GM18868 (cell line): ENCODE measurements at regions not wholly inside any gene's neighbourhood (a gene's known extent, or its start where the extent isn't known, plus 50 kb on each side); places are given as distances from the start of the nearest gene placed in this dataset.

Experiments used
- ATAC-seq: cut with Tn5 transposase; IDR thresholded peaks from one replicate; pipeline ENCODE4 v1.9.1; 2021; ENCODE audit warnings: mild to moderate bottlenecking, moderate library complexity; ENCODE audit not compliant: unreplicated experiment

DNA sequence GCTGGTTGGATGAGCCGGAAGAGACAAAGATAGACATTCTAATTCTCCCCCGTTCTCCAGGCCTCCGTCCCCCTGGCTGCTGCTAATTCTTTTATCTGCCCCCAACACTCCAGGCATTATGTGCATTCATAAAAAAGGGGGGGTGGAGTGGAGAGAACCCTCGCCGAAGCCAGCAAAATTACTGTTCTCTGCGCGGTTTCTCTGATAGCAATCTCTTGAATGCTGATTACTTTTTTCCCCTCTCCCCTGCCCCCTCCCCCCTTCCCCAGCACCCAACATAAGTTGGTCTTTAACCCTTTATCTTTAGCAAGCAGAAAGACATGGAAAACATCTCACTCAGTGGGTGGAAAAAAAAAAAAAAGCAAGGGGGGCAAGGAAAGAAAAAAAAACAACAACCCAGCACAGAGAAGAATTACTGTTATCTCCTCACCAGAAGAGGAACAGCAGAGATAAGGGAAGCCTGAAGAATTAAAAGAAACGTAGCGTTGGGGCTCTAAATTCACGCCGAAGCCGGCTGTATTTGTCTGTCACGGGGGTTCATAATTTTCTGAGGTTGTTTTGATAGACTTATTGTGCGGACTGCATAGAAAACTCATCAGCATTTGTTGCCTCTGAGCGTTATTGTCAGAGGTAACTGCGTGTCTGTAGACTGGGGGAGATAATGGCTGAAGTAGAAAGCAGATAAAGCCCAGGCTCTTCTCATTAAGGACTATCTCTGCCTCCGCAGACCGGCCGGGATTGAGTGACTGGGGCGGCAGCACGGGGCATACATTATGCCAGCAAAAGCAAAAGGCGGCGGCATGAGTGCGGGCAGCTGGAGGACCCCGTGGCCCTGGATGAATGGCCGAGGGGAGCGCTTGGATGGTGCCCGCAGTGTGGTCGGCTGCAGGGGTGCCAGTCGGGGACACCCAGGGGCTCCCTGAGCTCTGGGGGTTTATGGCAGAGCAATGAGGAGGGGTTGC is 126.9 kb downstream of the MRM1 start:
- ATAC-seq = no peak

DNA sequence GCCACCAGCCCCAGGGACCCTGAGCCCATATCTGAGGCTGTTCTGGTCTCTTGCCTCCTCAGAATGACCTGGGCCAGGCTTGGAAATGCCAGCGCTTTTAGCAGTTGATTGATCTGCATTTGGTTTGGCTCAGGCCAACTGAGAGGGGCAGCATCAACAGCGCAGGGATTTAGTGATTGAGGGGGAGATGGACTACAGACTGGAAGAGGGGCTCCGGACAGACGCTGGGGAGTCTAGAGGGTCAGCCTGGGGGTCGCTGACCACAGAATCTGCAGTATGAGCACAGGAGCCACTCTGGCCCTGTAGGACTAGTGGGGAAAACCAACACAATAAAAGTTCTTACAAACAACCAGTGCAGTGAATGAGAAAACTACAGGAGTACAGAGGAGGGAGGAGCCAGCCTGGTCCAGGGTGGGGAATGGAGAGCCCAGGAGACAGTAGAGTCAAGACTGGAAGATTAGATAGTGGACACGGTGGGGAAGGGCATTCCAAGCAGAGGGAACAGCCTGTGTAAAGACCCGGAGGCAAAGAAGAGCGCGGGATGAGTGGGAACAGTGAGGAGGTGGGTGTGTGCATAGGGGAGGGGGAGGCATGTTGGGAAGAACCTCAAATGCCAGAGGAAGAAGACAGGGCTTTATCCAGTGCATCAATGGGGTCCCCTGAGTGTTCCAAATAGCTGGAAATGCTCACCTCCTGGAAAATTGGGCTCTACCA is 128.9 kb downstream of the MRM1 start:
- ATAC-seq = no peak

DNA sequence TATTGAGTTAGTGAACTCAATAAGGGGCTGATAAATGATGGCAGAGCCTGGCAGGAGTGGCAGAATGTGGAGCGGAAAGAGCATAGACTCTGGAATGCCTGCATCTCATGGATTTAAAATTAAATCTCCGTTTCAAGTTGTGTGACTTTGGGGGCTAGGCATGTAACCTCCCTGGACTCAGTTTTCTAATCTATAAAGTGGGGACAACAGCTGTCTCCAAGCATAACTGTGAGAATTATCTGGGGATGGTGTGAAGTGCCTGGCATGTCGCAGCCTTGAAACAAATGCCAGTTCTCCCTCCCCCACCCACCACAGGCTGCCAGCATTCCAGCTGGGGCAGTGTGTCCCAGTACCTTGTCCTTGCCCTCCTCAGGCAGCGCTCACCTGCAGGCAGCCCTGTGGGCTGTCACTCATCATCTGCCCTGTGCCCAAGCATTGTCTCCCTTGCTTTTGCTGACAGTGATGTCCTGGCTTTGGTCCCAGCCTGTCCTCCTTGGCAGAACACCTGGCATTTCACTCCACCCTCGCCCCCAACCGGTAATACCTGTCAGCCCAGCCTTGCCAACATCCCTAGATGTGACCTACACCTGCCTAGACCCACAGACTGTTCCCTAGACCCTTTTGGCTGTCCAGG is 129.6 kb downstream of the MRM1 start:
- no peak for ATAC-seq

DNA sequence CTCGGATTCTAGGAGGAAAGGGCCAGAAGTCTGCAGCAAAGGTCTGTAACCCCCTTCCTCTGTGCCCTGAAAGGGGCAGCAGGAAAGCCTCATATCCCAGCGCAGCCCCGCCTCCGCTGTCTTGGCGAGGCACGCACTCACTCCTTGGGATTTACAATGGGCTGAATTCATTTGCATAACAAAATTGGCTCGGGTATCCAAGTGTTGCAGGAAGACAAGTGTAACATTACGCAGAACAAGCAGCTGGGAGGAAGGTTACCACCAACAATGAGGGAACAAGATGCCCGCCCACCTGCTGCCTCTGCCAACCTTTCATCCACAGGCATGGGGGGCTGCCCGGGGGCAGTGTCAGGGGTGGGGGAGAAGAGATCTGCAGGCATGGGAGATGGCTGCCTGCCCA is 130.4 kb downstream of the MRM1 start:
- ATAC-seq = no peak

DNA sequence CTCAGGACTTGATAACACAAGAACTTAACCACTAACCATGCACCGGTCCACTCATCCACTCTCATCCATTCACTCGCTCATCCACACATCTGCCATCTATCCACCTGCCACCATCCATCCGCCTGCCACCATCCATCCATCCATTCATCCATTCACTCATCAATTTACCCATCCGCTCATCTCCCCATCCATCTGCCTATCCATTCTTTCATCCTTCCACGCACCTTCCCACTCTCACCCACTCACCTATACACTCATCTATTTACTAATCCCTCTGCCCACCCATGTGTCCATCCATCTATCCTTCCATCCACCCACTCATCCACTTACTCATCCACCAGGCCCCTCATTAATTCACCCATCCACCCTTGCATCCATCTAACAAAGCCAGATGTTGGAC is 131.0 kb downstream of the MRM1 start:
- no peak for ATAC-seq

DNA sequence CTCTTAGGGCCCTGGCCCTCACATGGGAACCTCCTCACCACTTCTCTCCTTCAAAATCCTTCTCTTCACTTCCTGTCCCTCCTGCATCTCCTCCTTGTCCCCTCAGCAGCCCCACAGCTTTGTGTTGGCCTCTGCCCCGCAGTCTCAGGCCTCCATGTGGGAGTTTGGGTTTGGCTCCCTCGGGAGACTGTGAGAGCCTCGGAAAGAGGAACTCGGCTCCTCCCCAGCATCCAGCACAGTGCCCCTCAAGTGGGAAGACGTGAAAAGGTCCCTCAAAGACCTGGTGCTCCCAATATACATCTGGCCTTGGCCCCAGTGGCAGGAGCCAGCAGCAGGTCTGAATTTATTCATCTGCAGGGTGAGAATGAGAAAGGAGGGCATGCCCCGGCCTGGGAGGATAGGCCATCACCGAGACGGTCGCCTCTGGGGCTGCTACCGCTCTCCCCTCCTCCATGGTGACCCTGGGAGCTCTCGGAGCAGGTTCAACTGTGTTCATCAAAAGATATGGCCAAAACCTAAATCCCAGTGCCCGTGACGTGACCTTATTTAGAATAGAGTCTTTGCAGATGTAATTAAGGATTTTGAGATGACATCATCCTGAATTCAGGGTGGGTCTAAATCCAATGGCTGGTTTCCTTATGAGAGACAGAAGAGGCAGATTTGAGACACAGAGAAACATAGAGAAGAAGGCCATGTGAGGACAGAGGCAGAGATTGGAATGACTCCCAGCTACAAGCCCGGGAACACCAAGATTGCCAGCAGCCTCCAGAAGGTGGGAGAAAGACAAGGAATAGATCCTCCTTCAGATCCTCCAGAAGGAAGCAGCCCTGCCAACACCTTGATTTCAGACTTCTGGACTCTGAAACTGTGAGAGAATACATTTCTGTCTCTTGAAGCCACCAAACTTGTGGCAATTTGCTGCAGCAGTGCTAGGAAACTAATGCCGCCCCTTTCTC is 135.1 kb downstream of the MRM1 start:
- ATAC-seq = no peak

DNA sequence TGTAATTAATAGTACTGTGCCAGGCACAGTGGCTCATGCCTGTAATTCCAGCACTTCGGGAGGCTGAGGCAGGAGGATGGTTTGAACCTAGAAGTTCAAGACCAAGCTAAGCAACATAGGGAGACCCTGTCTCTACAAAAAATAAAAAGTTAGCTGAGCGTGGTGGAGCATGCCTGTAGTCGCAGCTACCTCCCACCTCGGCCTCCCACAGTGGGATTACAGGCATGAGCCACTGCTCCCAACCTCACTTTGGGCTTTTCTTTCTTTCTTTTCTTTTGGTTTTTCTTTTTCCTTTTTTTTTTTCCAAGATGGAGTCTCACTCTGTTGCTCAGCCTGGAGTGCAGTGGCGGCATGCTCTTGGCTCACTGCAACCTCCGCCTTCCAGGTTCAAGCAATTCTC is 137.8 kb downstream of the MRM1 start:
- no peak for ATAC-seq

DNA sequence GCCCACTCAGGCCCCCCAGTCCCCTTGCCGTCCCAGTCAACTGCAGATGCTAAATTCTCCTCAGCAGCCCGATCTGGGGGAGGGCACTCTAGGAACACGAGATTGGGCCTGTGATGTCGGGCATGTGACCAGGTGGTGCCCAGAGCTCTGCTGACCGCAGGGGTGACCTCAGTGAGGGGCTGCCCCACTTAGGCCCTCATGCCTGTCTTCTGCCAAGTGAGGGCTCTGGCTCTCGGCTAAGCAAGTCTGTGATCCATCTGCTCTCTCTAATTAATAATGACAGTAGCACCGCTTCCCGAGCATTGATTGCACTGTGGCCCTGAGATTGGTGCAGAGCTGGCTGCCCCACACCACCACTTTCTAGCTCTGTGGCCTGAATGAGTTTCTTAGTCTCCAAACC is 138.8 kb downstream of the MRM1 start:
- no peak for ATAC-seq

DNA sequence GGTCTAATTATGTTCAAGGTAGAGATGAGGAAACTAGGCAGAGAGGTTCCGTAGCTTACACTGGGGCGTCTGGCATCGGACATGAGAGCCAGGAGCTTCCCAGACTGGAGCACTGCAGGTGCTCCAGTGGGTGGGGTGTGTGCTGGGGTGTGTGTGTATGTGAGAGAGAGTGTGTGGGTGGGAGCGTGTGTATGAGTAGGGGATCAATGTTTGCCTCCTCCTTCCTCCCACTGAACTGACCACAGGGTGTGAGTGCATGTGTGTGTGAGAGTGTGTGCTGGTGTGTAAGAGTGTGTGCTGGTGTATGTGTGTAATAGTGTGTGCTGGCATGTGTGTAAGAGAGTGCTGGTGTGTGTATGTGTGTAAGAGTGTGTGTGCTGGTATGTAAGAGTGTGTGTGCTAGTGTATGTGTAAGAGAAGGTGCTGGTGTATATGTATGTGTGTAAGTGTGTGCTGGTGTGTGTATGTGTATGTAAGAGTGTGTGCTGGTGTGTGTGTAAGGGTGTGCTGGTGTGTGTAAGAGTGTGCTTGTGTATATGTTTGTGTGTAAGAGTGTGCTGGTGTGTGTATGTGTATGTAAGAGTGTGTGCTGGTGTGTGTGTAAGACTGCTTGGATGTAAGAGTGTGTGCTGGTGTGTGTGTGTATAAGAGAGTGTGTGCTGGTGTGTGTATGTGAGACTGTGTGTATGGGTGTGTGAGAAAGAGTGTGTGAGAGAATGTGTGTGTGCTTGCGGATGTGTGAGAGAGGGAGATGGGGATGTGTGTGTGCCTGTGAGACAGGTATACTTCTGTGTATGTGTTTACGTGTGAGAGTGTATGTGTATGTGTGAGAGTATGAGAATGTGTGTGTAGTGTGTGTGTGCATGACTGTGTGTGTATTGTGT is 139.9 kb downstream of the MRM1 start:
- no peak for ATAC-seq

DNA sequence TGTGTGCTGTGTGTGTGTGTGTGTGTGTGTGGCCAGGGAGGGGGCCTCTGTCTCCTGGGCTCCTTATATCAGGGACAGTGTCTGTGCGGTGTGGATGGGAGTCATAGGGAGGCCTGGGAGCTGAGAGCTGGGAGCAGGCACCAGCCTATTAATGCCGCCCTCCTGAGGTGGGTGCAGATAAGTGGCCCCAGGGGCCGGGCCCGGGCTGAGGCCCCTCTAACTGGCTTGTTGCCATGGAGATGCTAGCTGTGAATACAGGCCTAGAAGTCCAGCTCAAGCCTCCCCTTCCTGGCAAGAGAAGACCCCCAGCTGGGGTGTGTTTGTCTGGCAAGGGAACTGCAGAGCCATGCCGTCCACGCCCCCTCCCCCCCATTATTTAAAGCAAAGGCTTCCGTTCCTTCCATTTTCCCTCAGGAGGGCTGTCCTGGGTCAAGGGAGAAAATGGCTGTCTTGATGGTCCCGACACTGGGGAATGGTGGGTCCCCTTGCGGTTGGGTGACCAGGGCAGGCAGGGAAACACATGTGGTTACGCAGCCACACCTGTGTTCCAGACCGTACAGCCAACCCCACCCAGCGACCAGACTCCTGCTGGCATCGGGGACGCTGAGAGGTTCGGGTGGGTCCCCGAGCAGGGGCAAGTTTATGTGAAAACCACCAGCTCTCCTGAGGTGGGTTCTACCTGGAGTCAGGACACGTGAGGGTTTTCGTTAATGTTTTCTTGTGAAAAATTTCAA is 141.1 kb downstream of the MRM1 start:
- no peak for ATAC-seq

DNA sequence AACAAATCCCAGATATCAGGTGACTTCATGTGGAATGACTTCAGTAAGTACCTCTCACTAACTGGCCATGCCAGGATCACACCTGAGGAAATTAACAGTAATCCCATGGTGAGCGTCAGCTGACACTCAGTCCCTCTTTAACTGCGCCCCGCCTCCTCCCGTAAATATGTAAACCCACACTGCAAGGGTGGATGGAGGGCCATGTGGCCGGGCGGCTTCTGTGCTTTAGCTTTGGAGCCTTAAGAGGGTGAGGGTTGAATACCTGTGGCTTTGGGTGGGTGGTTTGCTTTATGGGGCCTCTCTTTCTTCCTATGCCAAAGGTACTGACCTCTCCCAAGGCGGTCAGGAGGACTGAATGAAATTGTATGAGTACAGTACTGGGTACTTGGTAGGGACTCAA is 141.7 kb downstream of the MRM1 start:
- no peak for ATAC-seq

DNA sequence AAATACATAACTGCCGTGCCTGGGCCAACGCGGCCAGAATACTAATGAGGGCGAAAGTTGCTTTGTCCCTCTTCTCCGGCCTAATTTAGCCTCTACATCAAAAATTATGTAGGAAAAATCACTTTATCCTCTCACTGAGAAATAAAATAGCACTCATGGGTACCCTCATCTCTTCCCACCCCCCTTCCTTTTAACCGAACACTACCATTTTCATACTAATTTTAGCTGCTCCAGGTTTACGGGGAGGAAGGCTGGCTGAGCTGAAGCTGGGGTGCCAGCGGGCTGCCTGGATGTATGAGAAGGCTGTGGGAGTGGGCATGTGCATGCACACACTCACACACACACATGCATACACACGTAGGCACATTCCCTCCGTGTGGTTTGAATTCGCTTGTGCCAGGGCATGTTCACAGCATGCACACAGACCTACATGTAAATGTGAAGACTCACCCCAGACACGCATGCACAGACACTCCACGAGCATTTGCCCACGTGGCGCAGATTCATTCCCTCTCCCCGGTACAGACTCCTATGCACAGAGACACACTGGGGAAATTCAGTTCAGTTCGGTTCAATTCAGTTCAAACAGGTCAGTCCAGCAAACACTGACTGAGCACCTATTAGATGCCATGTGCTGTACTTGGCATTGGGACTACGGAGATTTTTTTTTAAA is 145.1 kb downstream of the MRM1 start:
- no peak for ATAC-seq

DNA sequence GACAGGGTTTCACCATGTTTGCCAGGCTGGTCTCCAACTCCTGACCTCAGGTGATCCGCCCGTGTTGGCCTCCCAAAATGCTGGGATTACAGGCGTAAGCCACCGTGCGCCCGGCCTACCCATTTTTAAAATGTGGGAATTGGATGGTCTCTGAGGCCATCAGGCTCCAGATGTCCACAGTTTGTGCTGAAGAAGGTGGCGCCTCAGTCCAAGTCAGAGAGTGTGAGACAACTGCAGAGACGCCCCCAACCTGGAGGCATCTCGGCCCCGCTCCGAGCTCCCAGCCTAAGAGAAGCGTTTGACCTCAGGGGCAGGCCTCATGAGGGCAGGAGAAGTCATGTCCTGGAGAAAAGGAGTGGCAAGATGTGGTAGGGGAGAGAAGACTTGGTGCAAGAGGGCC is 146.5 kb downstream of the MRM1 start:
- ATAC-seq = no peak

DNA sequence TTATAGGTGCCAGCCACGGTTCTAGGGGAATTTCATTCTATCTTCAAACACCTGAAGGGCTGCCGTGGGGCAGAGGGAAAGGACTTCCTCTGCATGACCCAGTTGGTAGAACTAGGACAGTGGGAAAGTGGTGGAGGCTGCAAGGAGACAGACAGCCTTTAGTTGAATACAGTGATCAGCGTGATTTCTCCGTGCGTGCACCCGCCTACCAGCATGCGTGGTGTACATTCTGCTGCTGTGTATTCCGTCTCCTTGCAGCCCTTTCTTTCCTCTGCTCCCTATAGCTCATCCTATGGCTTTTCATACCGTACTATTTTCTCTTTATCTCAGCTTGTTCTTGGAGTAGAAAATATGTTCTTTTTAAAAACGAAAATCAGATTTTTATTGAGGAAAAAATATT is 146.9 kb downstream of the MRM1 start:
- ATAC-seq = no peak

DNA sequence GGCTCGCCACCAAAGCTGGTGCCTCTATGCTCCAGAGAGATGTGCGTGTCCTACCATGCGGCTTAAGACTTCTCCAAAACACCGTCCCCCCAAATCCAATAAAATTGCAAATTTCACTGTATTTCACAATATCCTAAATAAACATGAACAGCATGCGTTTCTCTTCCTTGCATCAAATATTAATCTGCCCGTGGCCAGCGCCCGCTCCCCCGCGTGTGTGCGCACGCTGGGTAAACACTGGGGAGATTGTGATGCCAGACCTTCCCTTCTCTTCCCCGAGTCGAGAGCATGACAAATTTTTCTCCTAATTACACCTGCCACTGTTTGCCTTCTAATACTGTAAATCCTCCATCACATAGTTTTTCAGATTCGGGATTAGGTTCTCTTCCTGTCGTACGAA is 148.1 kb downstream of the MRM1 start:
- no peak for ATAC-seq

DNA sequence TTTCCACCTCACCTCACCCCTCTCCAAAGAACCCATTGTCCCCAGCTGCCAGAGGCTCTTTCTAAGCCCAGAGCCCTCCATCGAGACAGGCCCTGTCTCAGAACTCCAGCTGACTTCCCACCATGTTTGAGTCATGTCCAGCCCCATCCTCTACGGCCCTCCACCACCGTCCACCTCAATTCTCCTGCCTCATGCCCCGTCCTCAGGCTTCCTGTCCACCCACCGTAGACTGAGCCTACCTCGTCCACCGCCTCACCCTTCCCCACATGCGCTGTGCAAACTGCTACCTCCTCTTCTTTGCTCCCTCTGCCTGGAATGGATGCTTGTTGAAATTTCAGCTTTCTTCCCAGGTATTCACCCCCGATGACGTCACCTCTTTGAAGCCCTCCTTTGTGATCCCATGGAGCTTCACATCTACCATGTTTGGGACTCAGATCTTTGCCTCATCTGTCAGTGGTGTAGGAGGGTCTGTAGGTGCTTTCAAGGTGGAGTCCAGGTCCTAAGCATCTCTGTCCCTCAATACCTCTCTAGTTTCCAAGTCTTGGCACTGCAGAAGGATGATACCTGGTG is 149.0 kb downstream of the MRM1 start:
- ATAC-seq = no peak

DNA sequence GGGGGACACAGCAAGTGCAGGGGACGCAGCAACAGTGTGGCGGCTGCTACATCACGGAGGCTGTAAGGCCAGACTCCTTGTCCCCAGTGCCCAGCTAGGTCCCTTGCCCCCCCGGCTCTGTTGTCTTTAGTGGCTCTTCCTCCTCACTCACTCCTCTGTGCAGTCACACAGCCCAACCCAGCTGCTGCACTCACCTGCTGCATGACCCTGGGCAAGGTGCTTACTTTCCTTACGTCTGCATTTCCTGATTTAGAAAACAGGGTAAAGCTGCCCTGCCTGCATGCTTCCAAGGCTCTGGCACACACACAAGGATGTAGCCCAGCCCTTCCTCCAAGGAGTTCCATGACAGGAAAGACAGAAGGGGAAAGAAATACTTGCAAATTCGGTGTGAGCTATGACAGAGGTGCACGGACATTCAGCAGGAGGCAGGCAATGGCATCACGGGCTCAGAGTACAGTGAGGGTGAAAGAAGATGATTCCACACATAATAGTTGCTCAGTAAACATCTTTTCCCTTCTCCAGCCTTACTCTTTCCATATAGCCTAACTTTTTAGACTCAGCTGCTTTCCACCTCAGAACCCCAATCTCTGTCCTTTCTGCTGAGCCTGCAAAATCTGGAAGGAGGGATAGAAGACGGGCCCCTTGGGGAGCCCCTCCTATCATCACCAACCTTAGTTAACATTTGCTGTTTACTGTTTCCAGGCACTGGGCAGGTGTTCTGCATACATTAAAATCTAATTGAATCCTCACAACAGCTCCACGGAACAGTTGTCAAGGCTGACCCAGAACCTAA is 150.9 kb downstream of the MRM1 start:
- ATAC-seq = no peak
